ENCODE measurements at regions not wholly inside any gene's neighbourhood (a gene's known extent, or its start where the extent isn't known, plus 50 kb on each side); places are given as distances from the start of the nearest gene placed in this dataset.
"Not testable (repeated sequence)": the region's sequence is repeated elsewhere in the genome, so short reads cannot be mapped to it uniquely, and the experiment has no call there.

GRCh38 chr2:87237570-87238336 lies 216.1 kb upstream of the PLGLB1 start:
- H3K4me3 ChIP-seq (ENCODE audit: low read length); DNase-seq (ENCODE audit: low read depth): not testable (repeated sequence)

DNA sequence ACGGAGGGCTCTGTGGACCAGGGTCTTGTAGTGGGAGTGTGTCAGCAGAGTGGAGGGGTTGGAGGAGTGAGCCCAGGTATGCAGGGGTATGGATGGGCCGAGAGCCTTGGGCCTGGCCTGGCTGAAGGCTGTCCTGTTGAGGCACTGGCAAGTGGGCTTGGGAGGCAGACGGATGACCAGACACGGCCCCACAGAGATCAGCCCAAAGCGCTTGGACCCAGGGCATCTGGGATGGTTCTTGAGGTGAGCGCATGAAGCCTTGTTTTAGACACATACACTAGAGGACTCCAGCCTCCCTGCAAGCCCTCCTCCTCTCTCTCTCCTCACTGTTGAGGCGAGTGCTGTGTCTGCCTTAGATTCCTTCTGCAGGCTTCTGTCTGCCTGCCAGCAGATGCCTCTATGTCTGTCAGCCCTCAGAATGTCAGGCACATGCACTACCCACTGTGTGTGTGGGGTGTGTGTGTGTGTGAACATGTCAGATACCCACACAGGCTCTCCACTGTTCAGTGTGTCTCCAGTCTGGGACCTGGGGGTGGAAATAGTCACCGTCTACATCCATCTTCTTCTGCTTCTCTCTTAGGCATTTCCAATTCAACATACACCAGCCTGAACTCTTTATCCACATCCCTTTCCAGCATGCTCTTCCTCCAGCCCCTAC lies 218.0 kb upstream of the PLGLB1 start:
- DNase-seq (ENCODE audit: low read depth); H3K4me3 ChIP-seq (ENCODE audit: low read length): not testable (repeated sequence)

DNA sequence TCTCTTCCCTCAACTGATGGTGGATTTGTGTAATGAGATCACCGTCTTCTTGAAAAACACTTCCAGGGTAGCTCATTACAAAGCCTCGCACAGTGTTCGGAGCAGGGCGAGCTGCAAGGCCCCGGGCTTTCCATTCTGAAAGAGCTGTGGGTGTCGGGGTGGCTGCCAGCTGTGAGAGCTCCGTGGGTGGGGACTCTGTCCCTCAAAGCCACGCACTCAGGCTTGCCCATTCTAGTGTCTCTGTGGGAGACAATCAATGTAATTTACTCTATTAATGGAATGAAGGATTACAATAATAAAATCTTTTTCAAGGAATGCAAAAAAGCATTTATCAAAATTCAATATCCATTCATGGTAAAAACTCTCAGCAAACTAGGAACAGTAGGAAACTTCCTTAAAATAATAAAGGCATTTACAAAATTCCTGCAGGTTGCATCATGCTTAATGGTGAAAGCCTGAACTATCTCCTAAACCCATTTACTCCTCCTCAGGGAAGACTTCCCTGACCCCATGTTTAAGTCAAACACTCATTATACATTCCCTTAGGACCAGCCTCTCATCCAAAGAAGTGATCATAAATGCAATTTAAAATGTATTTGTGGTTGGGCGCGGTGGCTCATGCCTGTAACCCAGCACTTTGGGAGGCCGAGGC lies 224.5 kb upstream of the PLGLB1 start:
- DNase-seq (ENCODE audit: low read depth); H3K4me3 ChIP-seq (ENCODE audit: low read length): not testable (repeated sequence)

GRCh38 chr2:87252046-87252445 lies 230.4 kb upstream of the PLGLB1 start:
- not testable (repeated sequence) for H3K4me3 ChIP-seq (ENCODE audit: low read length); DNase-seq (ENCODE audit: low read depth)

DNA sequence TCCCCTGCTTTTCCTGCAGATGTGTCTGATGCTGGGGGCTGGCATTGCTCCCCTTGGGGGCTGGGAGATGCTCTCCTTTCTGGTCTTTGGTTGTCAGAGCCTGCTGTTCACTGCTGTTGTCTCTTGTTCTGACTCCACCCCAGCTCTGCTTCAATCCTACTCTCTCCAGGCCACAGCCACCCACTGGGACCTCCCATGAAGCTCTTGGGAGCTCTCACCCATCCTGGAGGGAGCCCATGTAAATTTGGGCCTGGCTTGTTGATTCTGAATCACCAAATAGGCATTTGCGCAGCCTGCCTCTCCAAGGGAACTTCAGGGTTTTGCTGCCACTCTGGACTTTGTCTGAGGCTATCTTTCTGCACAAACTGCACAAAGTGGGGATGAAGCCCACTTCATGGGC lies 232.9 kb upstream of the PLGLB1 start:
- H3K4me3 ChIP-seq (ENCODE audit: low read length); DNase-seq (ENCODE audit: low read depth): not testable (repeated sequence)

GRCh38 chr2:87255410-87255809 lies 233.8 kb upstream of the PLGLB1 start:
- DNase-seq (ENCODE audit: low read depth); H3K4me3 ChIP-seq (ENCODE audit: low read length): not testable (repeated sequence)

DNA sequence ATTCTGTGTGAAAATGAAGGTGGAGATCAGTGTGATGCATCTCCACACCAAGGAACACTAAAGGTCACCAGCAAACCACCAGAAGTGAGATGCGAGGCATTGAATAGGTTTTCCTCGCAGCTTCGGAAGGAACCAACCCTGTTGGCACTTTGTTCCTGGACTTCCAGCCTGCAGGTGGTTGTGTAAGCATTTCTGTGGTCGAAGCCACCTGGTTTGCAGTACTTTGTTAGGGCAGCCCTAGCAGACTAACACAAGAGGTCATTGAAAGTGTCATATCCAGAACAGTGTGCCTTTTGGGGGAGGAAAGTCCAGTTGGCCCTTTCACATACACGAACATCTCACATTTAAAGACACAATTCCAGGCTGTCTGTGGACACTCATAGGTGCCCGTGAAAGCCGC lies 237.2 kb upstream of the PLGLB1 start:
- H3K4me3 ChIP-seq (ENCODE audit: low read length); DNase-seq (ENCODE audit: low read depth): not testable (repeated sequence)

- not testable (repeated sequence) for DNase-seq (ENCODE audit: low read depth); H3K4me3 ChIP-seq (ENCODE audit: low read length)
Observed at GRCh38 chr2:87262184-87262702, 240.6 kb upstream of the PLGLB1 start.

DNA sequence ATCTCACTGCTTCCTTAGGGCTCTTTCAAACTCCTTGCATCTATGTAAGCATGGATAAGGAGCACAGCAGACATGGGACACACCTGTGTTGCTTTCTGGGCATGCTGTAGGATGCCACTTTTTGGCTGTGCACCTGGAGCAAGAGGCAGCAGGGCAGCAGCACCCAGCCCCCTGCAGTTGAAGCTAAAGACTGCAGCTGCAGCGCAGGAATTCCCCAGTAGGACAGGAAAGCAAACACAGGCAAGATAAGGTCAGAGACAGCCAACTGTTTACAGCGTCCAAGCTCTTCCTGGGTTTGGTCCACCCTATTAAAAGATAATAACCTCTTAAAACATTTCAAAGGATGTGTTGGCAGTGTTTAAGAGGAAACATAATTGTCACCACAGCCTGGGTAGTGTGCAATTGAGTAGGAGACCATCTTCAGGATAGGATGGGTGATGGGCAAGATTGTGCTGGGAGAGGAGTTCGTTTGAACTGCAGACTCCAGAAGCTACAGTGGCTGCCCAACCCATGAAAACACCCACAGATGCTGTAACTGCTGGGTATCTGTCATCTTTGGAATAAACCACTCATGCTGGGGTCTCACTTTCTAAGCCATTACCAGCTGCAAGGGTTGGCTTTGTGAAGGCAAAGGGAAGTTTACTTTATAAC lies 242.3 kb upstream of the PLGLB1 start:
- not testable (repeated sequence) for H3K4me3 ChIP-seq (ENCODE audit: low read length); DNase-seq (ENCODE audit: low read depth)

GRCh38 chr2:87275192-87275591 lies 253.5 kb upstream of the PLGLB1 start:
- not testable (repeated sequence) for H3K4me3 ChIP-seq (ENCODE audit: low read length); DNase-seq (ENCODE audit: low read depth)

- DNase-seq (ENCODE audit: low read depth); H3K4me3 ChIP-seq (ENCODE audit: low read length): not testable (repeated sequence)
Observed at GRCh38 chr2:87275974-87276629, 254.5 kb upstream of the PLGLB1 start.

DNA sequence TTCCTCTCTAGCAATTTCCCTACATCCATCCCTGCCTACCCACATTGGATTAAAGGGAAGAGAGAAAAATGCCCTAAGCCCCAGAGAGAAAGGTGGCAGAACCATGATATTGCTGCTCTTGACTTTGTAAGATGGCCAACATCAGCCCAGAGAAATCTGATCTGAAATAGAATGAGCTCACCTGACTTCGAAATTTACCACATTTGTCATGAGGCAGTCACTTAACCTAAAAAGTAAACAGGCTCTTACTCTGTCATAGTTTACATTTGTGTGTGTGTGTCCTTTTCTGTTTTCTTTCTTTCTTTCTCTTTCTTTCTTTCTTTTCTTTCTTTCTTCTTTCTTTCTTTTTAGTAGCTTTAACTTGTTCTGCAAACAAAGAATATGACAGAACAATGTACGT lies 255.0 kb upstream of the PLGLB1 start:
- not testable (repeated sequence) for DNase-seq (ENCODE audit: low read depth); H3K4me3 ChIP-seq (ENCODE audit: low read length)

DNA sequence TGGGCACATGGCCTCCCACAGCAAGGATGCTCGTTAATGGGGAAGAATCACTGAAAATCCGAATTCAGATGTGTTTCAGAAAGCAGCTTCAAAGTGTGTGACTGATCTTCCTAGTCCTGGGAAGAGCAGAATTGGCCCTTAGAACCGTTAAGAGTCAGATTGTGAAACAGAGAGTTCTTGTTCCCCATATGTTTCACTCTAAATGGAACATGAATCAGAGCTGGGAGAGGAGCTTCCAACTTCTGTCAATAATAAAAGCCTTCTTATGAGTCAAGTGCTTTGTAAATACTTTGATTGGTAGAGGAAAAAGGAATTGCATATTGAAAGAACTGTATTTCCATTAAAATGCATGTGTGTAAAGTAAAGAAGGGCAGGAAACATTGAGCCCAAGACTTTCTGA lies 256.1 kb upstream of the PLGLB1 start:
- H3K4me3 ChIP-seq (ENCODE audit: low read length); DNase-seq (ENCODE audit: low read depth): not testable (repeated sequence)

DNA sequence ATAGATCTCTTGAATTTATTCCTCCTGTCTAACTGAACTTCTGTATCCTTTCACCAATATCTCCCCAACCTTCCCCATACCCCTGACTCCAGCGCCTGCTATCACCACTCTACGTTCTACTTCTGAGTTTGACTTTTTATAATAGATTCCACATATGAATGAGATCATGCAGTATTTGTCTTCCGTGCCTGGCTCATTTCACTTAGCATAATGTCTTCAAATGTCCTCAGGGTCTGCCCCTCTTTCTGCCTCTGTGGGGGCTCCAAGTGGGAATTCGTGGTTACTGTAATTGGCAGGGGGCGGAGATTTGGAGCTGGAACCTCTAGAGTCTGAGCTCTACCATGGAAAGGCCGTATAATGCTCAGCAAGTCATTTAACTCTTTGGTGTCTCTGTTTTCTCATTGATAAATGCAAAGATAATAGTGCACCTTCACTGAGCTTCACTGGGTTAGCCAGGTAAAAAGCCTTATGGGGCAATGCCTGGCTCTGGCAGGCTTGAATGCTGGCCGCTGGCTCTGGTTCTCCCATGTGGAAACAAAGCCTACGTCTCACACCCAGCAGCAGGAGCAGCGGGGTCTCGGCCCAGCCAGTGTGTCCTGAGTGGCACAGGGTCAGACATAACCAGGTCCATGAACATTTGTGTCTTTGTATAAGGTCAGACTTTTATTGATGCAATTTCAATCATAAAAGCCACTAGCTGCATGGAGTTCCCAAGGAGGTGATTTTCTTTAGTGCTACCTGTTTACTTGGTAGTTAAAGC lies 259.1 kb upstream of the PLGLB1 start:
- DNase-seq (ENCODE audit: low read depth); H3K4me3 ChIP-seq (ENCODE audit: low read length): not testable (repeated sequence)

DNA sequence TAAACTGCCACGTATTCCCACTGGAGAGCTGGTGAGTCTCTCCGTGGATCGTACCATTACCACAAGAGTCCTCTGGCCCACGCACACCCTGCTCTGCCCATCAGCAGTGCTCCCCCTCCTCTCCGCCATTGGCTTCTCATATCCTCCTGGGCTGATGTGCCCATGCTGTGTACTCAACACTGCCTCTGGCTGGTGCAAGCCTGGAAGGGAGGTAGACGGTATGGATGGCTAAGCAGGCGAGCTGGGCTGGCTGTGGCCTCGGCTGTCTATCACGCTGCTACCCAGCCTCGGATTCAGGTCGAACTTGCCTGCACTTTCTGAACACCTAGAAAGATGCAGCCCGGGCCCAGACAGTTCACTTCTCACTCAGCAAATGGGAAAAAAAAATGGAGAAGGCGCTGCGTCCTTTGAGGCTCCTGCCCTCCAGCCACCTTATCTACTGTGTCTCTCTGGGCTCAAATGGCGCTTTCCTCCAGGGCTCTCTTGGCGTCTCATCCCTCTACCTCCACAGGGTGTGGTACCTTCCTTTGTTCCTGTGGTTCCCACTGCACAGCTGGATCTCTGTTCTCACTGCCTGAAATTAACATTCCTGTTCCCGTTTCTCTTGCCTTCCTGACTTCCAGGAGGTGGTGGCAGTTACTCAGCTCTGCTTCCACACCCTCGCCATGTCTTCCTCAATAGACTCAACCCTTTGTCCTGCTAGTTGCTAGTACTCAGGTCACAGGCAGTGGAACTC lies 262.3 kb upstream of the PLGLB1 start:
- not testable (repeated sequence) for H3K4me3 ChIP-seq (ENCODE audit: low read length); DNase-seq (ENCODE audit: low read depth)

DNA sequence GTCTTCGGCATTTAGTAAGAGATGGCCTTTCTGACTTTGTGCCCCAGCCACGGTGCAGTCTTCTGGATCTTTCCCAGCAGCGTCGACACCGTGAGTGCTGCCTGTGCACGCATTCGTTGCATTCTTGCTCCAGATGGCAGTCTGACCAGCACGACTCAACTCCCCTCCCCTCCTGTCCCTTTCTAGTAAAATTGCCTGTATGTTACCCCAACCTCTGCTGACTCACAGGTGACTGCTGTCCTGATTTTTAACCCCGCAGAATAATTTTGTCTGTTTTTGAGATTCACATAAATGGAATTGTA lies 262.8 kb upstream of the PLGLB1 start:
- H3K4me3 ChIP-seq (ENCODE audit: low read length); DNase-seq (ENCODE audit: low read depth): not testable (repeated sequence)

GRCh38 chr2:87285139-87285538 lies 263.5 kb upstream of the PLGLB1 start:
- not testable (repeated sequence) for H3K4me3 ChIP-seq (ENCODE audit: low read length); DNase-seq (ENCODE audit: low read depth)

Data from retinal pigment epithelial cell (primary cell).